Loucy (cell line): ENCODE measurements at regions not wholly inside any gene's neighbourhood (a gene's known extent, or its start where the extent isn't known, plus 50 kb on each side); places are given as distances from the start of the nearest gene placed in this dataset.

Source experiments
- H2AFZ ChIP-seq: fragments of 200-600 bp; sonication (generic); 2 replicates; pipeline ENCODE4 v1.6.0; 2016; ENCODE audit warnings: antibody characterized with exemption, mild to moderate bottlenecking, low read length, moderate library complexity
- H3F3A ChIP-seq: fragments of 200-600 bp; 2 replicates; pipeline ENCODE4 v1.6.0; 2016; ENCODE audit warnings: antibody characterized with exemption, low read depth, mild to moderate bottlenecking
- H3K27me3 ChIP-seq: fragments of 200-600 bp; sonication (generic); 2 replicates; pipeline ENCODE4 v1.6.1; 2014; ENCODE audit warnings: low read length, mild to moderate bottlenecking; ENCODE audit not compliant: insufficient read depth, poor library complexity, severe bottlenecking
- H3K36me3 ChIP-seq: fragments of 200-600 bp; sonication (generic); 2 replicates; pipeline ENCODE4 v1.6.1; 2016; ENCODE audit warnings: low read length; ENCODE audit not compliant: insufficient read depth
- H3K4me1 ChIP-seq: fragments of 200-600 bp; sonication (generic); 2 replicates; pipeline ENCODE4 v1.5.1; 2014; ENCODE audit warnings: low read length, mild to moderate bottlenecking; ENCODE audit not compliant: insufficient read depth, poor library complexity, severe bottlenecking
- H3K4me2 ChIP-seq: fragments of 200-600 bp; sonication (generic); 2 replicates; pipeline ENCODE4 v1.6.0; 2014; ENCODE audit warnings: antibody characterized with exemption, low read length, low read depth, mild to moderate bottlenecking; ENCODE audit not compliant: poor library complexity, severe bottlenecking
- H3K4me3 ChIP-seq: fragments of 200-600 bp; sonication (generic); 2 replicates; pipeline ENCODE4 v1.5.1; 2014; ENCODE audit warnings: low read length, mild to moderate bottlenecking, mixed read lengths; ENCODE audit not compliant: poor library complexity, severe bottlenecking
- H3K79me2 ChIP-seq: fragments of 200-600 bp; sonication (generic); 2 replicates; pipeline ENCODE4 v1.6.1; 2014; ENCODE audit warnings: low read length; ENCODE audit not compliant: insufficient read depth
- H3K9ac ChIP-seq: fragments of 200-600 bp; sonication (generic); 2 replicates; pipeline ENCODE4 v1.6.0; 2014; ENCODE audit warnings: mild to moderate bottlenecking, low read depth, low read length, moderate library complexity; ENCODE audit not compliant: poor library complexity, severe bottlenecking
- H3K9me2 ChIP-seq: fragments of 200-600 bp; sonication (generic); replicated peaks from 2 replicates; pipeline ENCODE4 v1.6.1; 2016; ENCODE audit warnings: low read depth, low read length, mixed read lengths
- H3K9me3 ChIP-seq: fragments of 200-600 bp; sonication (generic); 2 replicates; pipeline ENCODE4 v1.6.1; 2014; ENCODE audit warnings: mild to moderate bottlenecking, antibody characterized with exemption, low read length, low read depth; ENCODE audit not compliant: insufficient read depth
- H4K20me1 ChIP-seq: fragments of 200-600 bp; sonication (generic); 2 replicates; pipeline ENCODE4 v1.6.0; 2014; ENCODE audit warnings: antibody characterized with exemption, low read length, mild to moderate bottlenecking; ENCODE audit not compliant: insufficient read depth, poor library complexity, severe bottlenecking
- EZH2phosphoT487 ChIP-seq: fragments of 200-600 bp; IDR thresholded peaks from 2 replicates; pipeline ENCODE4 v1.6.1; 2018; ENCODE audit warnings: antibody characterized with exemption, mild to moderate bottlenecking, moderate library complexity, borderline replicate concordance
- TF ChIP-seq, protein P1 (sequence below): fragments of 200-600 bp; sonication (generic); conservative IDR thresholded peaks from 2 replicates; pipeline ENCODE4 v1.5.1; 2014; ENCODE audit warnings: mild to moderate bottlenecking, antibody characterized with exemption, low read length

DNA sequence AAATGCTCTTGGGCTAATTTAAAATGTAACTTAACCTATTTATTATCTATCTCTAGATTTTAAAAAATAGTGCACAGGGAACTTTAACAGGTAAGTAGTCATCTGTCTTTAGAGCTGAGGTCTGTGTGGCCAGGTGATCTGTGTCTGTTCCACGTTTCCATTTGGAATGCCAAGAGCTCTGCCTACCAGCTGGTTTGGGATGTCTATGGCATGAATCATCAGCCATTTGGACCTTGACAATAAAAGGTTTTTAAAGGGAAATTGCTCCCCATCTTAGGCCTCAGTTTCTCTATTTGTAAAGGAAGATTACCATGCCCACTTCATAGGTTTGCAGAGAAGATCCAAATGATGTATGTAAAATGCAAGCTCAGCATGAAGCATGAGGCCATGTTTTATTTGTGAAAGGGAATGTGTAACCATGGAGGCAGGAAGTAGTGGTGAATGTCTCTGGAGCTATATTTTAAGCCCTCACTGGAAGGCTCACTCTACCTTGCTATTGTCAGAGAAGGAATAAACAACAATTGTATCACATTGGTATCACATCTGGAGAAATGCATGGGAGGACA is 548.1 kb upstream of the LMCD1 start:
- Histone ChIP-seq H3K27me3 (no peaks in the 10 kb centered on the region), H3K9me3 (no peaks in the 10 kb centered on the region), H3K9me2 (no peaks in the 10 kb centered on the region), H3K36me3 (no peaks in the 10 kb centered on the region), H2AFZ (no peak overlapping the region), H4K20me1 (no peaks in the 10 kb centered on the region), H3K4me3 (no peak overlapping the region), H3K9ac (no peak overlapping the region), H3F3A (no peaks in the 10 kb centered on the region), H3K4me1 (no peaks in the 10 kb centered on the region), H3K79me2 (no peaks in the 10 kb centered on the region), H3K4me2 (no peak overlapping the region)
- no peak for TF ChIP-seq EZH2phosphoT487
- TF ChIP-seq, protein P1, sequence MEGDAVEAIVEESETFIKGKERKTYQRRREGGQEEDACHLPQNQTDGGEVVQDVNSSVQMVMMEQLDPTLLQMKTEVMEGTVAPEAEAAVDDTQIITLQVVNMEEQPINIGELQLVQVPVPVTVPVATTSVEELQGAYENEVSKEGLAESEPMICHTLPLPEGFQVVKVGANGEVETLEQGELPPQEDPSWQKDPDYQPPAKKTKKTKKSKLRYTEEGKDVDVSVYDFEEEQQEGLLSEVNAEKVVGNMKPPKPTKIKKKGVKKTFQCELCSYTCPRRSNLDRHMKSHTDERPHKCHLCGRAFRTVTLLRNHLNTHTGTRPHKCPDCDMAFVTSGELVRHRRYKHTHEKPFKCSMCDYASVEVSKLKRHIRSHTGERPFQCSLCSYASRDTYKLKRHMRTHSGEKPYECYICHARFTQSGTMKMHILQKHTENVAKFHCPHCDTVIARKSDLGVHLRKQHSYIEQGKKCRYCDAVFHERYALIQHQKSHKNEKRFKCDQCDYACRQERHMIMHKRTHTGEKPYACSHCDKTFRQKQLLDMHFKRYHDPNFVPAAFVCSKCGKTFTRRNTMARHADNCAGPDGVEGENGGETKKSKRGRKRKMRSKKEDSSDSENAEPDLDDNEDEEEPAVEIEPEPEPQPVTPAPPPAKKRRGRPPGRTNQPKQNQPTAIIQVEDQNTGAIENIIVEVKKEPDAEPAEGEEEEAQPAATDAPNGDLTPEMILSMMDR = no peak

DNA sequence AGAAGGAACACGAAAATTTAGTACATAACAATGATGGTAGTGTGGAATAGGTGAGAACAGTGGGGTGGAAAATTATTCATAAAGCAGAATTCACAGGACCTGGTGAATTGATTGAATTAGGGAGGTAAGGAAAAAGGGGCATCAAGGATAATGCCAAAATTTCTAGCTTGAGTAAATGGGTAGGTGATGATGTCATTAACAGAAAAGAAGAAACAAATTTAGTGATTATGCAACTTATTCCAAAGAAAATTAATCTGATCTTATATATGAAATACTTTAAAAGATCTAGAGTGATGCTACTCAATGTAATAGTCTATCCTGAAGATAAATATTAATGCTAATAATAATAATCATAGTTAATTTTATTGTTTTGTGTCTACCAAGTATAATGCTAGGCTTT is 544.6 kb upstream of the LMCD1 start:
- Histone ChIP-seq H3K4me3 (no peak overlapping the region), H4K20me1 (no peaks in the 10 kb centered on the region), H3K79me2 (no peaks in the 10 kb centered on the region), H3K4me1 (no peaks in the 10 kb centered on the region), H3K36me3 (no peaks in the 10 kb centered on the region), H3K27me3 (no peaks in the 10 kb centered on the region), H3K4me2 (no peak overlapping the region), H3K9me3 (no peaks in the 10 kb centered on the region), H3K9ac (no peak overlapping the region), H3F3A (no peaks in the 10 kb centered on the region), H2AFZ (no peak overlapping the region), H3K9me2 (no peaks in the 10 kb centered on the region)
- no peak for TF ChIP-seq EZH2phosphoT487
- TF ChIP-seq, protein P1 = no peak

DNA sequence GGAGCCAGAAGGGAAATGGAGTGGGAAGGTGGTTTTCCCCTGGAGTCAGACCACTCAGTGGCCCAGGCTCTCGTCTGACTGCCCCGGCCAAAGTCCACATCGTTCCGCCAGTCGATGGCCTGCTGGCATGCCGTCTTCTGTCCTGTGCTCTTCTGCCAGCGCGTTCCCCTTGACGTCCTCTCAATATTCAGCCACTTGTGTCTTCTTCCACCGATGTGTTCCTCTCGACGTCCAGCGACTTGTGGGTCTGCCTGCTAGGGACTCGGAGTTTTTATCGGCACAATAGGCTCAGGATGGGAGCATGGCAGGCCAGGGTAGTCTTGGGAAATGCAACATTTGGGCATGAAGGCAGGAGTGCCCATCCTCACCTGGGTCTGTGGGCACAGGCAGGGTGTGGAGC is 542.5 kb upstream of the LMCD1 start:
- H3K9me2 ChIP-seq = no peaks in the 10 kb centered on the region
- H3K36me3 ChIP-seq = no peaks in the 10 kb centered on the region
- H3K4me3 ChIP-seq = no peak overlapping the region
- no peaks in the 10 kb centered on the region for H3K27me3 ChIP-seq
- no peaks in the 10 kb centered on the region for H3K4me1 ChIP-seq
- H2AFZ ChIP-seq = no peak overlapping the region
- no peaks in the 10 kb centered on the region for H4K20me1 ChIP-seq
- H3K9me3 ChIP-seq = no peaks in the 10 kb centered on the region
- TF ChIP-seq, protein P1 = no peak
- TF ChIP-seq EZH2phosphoT487 = no peak
- H3K4me2 ChIP-seq = no peak overlapping the region
- H3K9ac ChIP-seq = no peak overlapping the region
- H3F3A ChIP-seq = no peaks in the 10 kb centered on the region
- H3K79me2 ChIP-seq = no peaks in the 10 kb centered on the region
